Dendritic cell treated with granulocyte-macrophage colony-stimulating factor and Interleukin-4, amounts not matched to agents 40 ng/mL and 50 ng/mL, for 4 days (primary cell): ENCODE measurements at regions not wholly inside any gene's neighbourhood (a gene's known extent, or its start where the extent isn't known, plus 50 kb on each side); places are given as distances from the start of the nearest gene placed in this dataset.

Source experiments
- H3K27ac Mint-ChIP-seq: one replicate; pipeline ENCODE4 v1.8.0; 2022; ENCODE audit warnings: mild to moderate bottlenecking, mixed read lengths
- H3K27me3 Mint-ChIP-seq: one replicate; pipeline ENCODE4 v1.8.0; 2022; ENCODE audit warnings: mild to moderate bottlenecking, mixed read lengths
- H3K36me3 Mint-ChIP-seq: one replicate; pipeline ENCODE4 v1.8.0; 2022; ENCODE audit warnings: low read depth, mixed read lengths
- H3K4me1 Mint-ChIP-seq: one replicate; pipeline ENCODE4 v1.8.0; 2022; ENCODE audit warnings: low read depth, mixed read lengths
- H3K4me3 Mint-ChIP-seq: one replicate; pipeline ENCODE4 v1.8.0; 2022; ENCODE audit warnings: mild to moderate bottlenecking, moderate library complexity, mixed read lengths
- H3K9me3 Mint-ChIP-seq: one replicate; pipeline ENCODE4 v1.8.0; 2022; ENCODE audit warnings: mixed read lengths
- intact Hi-C: fragments of 100-400 bp; cut with micrococcal nuclease; formaldehyde crosslinking; loops from one replicate; pipeline ENCODE4 v1.15.0; 2022

GRCh38 chr1:234983564-234984238 is 144.9 kb downstream of the TOMM20 start:
- Mint-ChIP-seq H3K27ac (peak overlapping the region; percentile 88), H3K4me3 (no peak overlapping the region)

GRCh38 chr1:234981758-234982157 is 146.9 kb downstream of the TOMM20 start:
- H3K36me3 Mint-ChIP-seq, result peaks cover 22% of the 10 kb centered on the region
- peaks cover 88% of the 10 kb centered on the region for H3K4me1 Mint-ChIP-seq
- intact Hi-C loops, result loop anchor here (2.0 kb wide), 2 partner anchors 31 to 131 kb away; no protein-coding TSS in a partner anchor
- peak overlapping the region; percentile 98 for H3K27ac Mint-ChIP-seq
- no peaks in the 10 kb centered on the region for H3K27me3 Mint-ChIP-seq
- H3K4me3 Mint-ChIP-seq, result no peak overlapping the region
- no peaks in the 10 kb centered on the region for H3K9me3 Mint-ChIP-seq

More at GRCh38 chr1:234983564-234984238, 144.9 kb downstream of the TOMM20 start:
- no peaks in the 10 kb centered on the region for H3K9me3 Mint-ChIP-seq
- intact Hi-C loops, result loop anchor here (2.0 kb wide), 1 partner anchor 57 kb away; no protein-coding TSS in a partner anchor
- peaks cover 19% of the 10 kb centered on the region for H3K36me3 Mint-ChIP-seq
- no peaks in the 10 kb centered on the region for H3K27me3 Mint-ChIP-seq
- H3K4me1 Mint-ChIP-seq, result peaks cover 79% of the 10 kb centered on the region

GRCh38 chr1:234980645-234981396 is 147.8 kb downstream of the TOMM20 start:
- intact Hi-C loops, result loop anchor here (2.0 kb wide), 2 partner anchors 32 to 130 kb away; no protein-coding TSS in a partner anchor
- peaks cover 23% of the 10 kb centered on the region for H3K36me3 Mint-ChIP-seq
- H3K27ac Mint-ChIP-seq, result peak overlapping the region; percentile 98
- H3K4me3 Mint-ChIP-seq, result peak overlapping the region; percentile 87
- H3K27me3 Mint-ChIP-seq, result no peaks in the 10 kb centered on the region
- peaks cover 92% of the 10 kb centered on the region for H3K4me1 Mint-ChIP-seq
- H3K9me3 Mint-ChIP-seq, result no peaks in the 10 kb centered on the region

- intact Hi-C loops, result loop anchor here (2.0 kb wide), 2 partner anchors 33 to 129 kb away; no protein-coding TSS in a partner anchor
- H3K4me1 Mint-ChIP-seq, result peaks cover 92% of the 10 kb centered on the region
- peak overlapping the region; percentile 98 for H3K27ac Mint-ChIP-seq
- H3K36me3 Mint-ChIP-seq, result peaks cover 28% of the 10 kb centered on the region
- no peaks in the 10 kb centered on the region for H3K9me3 Mint-ChIP-seq
- no peaks in the 10 kb centered on the region for H3K27me3 Mint-ChIP-seq
- H3K4me3 Mint-ChIP-seq, result peak overlapping the region; percentile 87
Measured at GRCh38 chr1:234980291-234980644, 148.4 kb downstream of the TOMM20 start.

- Mint-ChIP-seq H3K27me3 (no peaks in the 10 kb centered on the region), H3K27ac (peak overlapping the region; percentile 98), H3K4me3 (peak overlapping the region; percentile 87), H3K36me3 (peaks cover 31% of the 10 kb centered on the region), H3K9me3 (no peaks in the 10 kb centered on the region), H3K4me1 (peaks cover 92% of the 10 kb centered on the region)
- intact Hi-C loops, result loop anchor here (1.0 to 5.0 kb wide), 7 partner anchors 33 to 482 kb away; partner anchors contain the start of gene IRF2BP2
Measured at GRCh38 chr1:234979296-234980279, 149.0 kb downstream of the TOMM20 start.

GRCh38 chr1:234978397-234979295 is 150.0 kb downstream of the TOMM20 start:
- Mint-ChIP-seq H3K9me3 (no peaks in the 10 kb centered on the region), H3K27ac (peak overlapping the region; percentile 98), H3K27me3 (no peaks in the 10 kb centered on the region), H3K4me3 (peak overlapping the region; percentile 87), H3K4me1 (peaks cover 89% of the 10 kb centered on the region), H3K36me3 (peaks cover 31% of the 10 kb centered on the region)
- intact Hi-C loops, result loop anchor here (1.0 to 5.0 kb wide), 5 partner anchors 36 to 481 kb away; partner anchors contain the start of gene IRF2BP2

- Mint-ChIP-seq H3K27ac (peak overlapping the region; percentile 98), H3K4me3 (peak overlapping the region; percentile 87), H3K9me3 (no peaks in the 10 kb centered on the region), H3K27me3 (no peaks in the 10 kb centered on the region), H3K4me1 (peaks cover 91% of the 10 kb centered on the region), H3K36me3 (peaks cover 37% of the 10 kb centered on the region)
- intact Hi-C loops, result loop anchor here (2.0 to 5.0 kb wide), 5 partner anchors 15 to 481 kb away; no protein-coding TSS in a partner anchor
Measured at GRCh38 chr1:234977875-234978396, 150.7 kb downstream of the TOMM20 start.

- Mint-ChIP-seq H3K27ac (peak overlapping the region; percentile 98), H3K4me1 (peaks cover 94% of the 10 kb centered on the region), H3K36me3 (peaks cover 45% of the 10 kb centered on the region), H3K4me3 (peak overlapping the region; percentile 42), H3K9me3 (no peaks in the 10 kb centered on the region), H3K27me3 (no peaks in the 10 kb centered on the region)
- intact Hi-C loops, result loop anchor here (2.0 to 5.0 kb wide), 4 partner anchors 14 to 480 kb away; no protein-coding TSS in a partner anchor
Measured at GRCh38 chr1:234976861-234977680, 151.6 kb downstream of the TOMM20 start.

GRCh38 chr1:234975941-234976860 is 152.4 kb downstream of the TOMM20 start:
- Mint-ChIP-seq H3K4me3 (peak overlapping the region; percentile 42), H3K9me3 (no peaks in the 10 kb centered on the region), H3K36me3 (peaks cover 53% of the 10 kb centered on the region), H3K27me3 (no peaks in the 10 kb centered on the region), H3K27ac (peak overlapping the region; percentile 98), H3K4me1 (peaks cover 94% of the 10 kb centered on the region)
- intact Hi-C loops, result loop anchor here (2.0 to 5.0 kb wide), 4 partner anchors 13 to 479 kb away; no protein-coding TSS in a partner anchor

GRCh38 chr1:234975122-234975940 is 153.3 kb downstream of the TOMM20 start:
- intact Hi-C loops, result loop anchor here (5.0 kb wide), 3 partner anchors 33 to 478 kb away; no protein-coding TSS in a partner anchor
- Mint-ChIP-seq H3K36me3 (peaks cover 51% of the 10 kb centered on the region), H3K27ac (peak overlapping the region; percentile 98), H3K4me3 (peak overlapping the region; percentile 21), H3K4me1 (peaks cover 97% of the 10 kb centered on the region), H3K9me3 (no peaks in the 10 kb centered on the region), H3K27me3 (no peaks in the 10 kb centered on the region)
